Head of caudate nucleus (tissue), 42 donors: ENCODE measurements at regions not wholly inside any gene's neighbourhood (a gene's known extent, or its start where the extent isn't known, plus 50 kb on each side); places are given as distances from the start of the nearest gene placed in this dataset.

Source experiments
- DNase-seq, 42 donors: peaks; one replicate each; pipeline versions ENCODE4 v3.0.0 to v3.0.0-alpha.2; 2020 to 2021; ENCODE audit warnings: mixed read lengths in 7 of 42
- intact Hi-C: fragments of 100-400 bp; cut with DNase I; formaldehyde crosslinking; loops from one replicate; pipeline ENCODE4 v1.15.0; 2022

DNA sequence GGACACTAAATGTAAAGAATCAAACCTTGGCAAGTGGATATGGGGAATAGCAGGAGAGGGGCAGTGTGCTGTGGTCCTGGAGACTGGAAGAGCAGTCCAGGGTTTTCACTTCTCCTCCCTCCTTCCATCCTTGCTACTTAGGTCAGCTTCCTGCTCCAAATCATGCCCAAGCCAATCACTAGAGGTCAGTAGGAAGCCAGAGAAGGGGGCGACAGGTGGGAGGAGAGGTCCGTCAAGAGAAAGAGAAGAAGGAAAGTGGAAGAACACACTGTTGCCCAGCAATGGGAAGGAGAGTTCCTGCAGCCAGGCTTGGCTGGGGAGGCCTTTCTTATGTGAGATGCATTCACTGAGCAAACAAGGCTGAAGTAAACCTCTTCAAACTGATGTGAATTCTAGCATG lies 289.6 kb downstream of the DTWD2 start:
- DNase-seq: no peak
- intact Hi-C loops: no loop called here

DNA sequence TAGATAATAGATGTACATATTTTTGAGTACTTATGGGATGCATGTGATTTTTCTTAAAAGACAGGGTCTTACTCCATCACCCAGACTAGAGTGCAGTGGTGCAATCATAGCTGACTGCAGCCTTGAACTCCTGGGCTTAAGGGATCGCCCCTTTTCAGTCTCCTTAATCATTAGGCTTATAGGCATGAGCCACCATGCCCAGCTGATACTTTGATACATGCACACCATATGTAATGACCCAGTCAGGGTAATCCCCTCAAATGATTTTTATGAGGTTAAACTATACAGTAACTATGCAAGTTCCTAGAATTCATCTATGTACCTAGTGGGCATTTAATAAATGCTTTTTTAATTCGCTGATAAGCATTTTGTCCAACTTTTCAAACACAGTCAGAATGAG lies 292.3 kb downstream of the DTWD2 start:
- DNase-seq: no peak
- intact Hi-C loops: no loop called here

DNA sequence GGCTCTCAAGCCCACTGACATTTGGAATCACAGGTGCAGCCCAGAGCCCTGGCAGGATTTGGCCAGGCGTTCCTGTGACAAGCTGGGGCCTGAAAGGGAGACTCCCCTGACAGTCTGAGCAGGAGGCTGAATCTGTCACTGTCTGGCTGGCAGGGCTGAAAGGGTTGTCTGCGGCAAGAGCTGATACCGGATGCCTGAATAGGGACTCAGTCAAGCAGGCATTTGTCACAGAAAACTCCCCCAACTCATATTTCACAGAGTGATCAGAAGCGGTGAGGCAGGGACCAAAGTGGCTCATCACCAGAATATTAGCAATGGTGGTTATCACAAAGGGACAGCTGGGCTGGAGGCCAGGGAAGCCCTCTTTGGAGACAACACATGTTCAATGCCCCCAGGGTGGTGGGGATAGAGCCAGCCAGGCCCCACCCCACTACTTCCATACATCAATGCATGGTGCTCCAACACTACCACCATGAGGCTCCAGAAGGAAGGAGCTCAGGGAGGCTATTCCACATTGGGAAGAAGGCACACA lies 295.5 kb downstream of the DTWD2 start:
- intact Hi-C loops: no loop called here
- no peak for DNase-seq

GRCh38 chr5:118687661-118688621 lies 300.4 kb downstream of the DTWD2 start:
- no peak for DNase-seq
- intact Hi-C loops: no loop called here

DNA sequence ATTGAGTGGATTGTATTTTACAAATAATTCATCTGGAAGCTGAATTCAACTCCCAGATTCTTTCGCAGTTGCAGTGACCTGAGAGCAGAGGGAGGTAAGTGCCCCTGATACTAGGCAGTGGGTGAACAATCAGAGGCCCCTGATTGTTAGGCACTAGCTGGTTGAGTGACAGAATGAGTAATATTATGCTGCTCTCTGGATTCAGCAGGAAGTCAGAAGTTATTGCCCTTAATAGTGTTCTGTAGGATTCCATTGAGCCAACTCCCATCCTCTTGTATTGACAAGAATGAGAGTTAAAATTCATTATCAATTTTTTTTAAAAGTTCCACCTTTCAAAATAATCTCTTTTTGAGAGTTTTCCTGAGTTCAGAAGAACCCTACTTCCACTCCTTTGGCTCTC lies 301.2 kb downstream of the DTWD2 start:
- DNase-seq: no peak
- intact Hi-C loops: no loop called here

- intact Hi-C loops: no loop called here
- no peak for DNase-seq
Observed at GRCh38 chr5:118681655-118682054, 306.7 kb downstream of the DTWD2 start.

DNA sequence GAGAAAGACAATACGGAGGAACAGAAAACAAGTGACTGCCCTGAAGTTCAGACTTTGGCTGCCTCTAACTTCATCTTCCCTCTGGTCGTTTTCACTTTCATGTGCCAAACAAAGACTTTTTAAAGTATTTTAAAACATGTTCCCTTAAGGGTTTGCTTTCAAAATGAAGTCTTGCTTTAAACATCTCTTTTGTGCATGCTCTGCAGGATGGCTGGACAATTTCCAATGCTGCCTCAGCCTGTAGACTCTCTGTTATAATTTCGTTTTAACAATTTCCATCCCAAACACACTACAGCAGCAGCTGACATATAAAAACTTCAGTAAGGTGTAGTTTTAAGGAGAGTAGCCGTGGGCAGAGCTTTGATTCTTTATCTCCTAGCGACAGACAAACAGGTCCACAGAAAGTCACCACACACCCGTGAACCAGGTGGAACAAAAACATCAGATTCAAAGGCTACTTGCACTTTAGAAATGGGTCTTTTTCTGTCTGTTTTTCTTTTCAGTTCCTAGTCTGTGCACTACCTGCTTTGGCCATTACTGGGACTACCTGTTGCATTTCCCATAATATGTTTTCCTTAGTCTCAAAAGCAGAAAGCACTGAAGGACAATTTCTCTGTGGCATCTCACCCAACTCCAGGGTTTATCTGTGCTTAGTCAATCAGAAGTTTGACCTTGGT lies 308.9 kb downstream of the DTWD2 start:
- DNase-seq: no peak

GRCh38 chr5:118678746-118679145 lies 309.6 kb downstream of the DTWD2 start:
- intact Hi-C loops: no loop called here
- no peak for DNase-seq

More for the DNA sequence above, 308.9 kb downstream of the DTWD2 start:
- intact Hi-C loops: no loop called here

- no peak for DNase-seq
- intact Hi-C loops: no loop called here
Observed at GRCh38 chr5:118675247-118675646, 313.1 kb downstream of the DTWD2 start.

DNA sequence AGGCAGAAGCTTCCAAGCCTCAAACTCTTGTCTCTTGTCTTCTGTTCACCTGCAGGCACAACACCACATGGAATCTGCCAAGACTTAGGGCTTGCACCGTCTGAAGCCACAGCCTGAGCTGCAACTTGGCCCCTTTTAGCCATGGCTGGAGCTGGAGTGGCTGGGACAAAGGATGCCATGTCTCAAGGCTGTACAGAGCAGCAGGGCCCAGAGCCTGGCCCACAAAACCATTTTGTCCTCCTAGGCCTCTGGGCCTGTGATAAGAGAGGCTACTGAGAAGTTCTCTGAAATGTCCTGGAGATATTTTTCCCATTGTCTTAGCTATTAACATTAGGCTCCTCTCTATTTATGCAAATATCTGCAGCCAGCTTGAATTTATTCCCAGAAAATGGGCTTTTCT lies 330.8 kb downstream of the DTWD2 start:
- no peak for DNase-seq
- intact Hi-C loops: no loop called here

DNA sequence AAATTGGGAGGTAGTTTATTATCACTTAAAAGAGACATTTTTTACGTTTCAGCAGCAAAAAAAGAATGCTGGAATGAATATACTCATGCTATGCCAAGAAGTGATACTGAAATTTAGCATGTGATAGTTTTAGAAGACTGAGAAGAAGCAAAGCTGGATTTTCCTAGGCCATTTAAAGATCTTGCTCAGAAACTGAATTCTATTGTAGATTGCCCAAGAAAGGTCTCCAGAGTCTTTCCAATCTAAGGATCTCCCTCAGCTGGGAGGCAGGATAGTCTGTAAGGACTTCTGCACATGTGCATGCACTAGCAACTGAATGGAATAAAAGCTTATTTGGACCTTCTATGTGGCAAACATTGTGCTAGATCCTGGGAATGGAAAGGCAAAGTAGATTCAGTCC lies 334.5 kb downstream of the DTWD2 start:
- intact Hi-C loops: no loop called here
- DNase-seq: no peak

DNA sequence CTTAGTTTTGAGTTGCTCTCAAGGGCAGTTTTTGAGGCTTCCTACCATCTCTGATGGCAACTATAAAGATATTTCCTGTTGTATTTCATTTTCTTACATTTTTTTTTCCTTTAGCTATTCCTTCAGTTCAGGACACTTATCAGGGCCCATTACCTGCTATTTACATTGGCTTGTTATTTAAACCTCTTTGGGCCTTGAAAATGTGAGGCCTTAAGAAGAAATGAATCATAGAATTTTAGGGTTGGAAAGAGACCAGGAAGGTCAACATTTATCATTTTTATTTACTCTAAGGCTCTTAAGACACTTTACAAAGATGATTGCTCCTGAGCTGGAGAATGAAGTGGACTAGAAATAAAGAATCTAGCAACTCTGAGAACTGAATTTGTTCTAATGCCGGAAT lies 335.2 kb downstream of the DTWD2 start:
- DNase-seq: no peak
- intact Hi-C loops: no loop called here

DNA sequence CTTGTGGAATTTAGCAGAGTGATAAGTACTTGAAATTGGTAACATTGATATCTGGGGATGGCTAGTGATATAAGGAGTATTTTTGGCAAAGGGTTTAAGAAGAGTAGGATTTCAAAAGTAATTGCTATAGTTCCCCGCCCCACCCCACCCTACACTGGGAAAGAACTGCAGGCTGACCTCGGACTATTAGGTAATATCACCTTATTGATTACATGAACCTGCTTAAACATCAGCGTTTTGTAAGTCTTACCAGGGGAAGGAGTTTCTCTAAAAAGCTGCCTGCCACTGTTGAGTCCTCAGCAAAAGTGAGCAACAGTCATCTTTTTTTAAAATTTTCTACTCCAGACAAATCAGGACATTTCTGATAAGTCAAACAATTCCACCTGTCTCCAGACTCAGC lies 337.3 kb downstream of the DTWD2 start:
- DNase-seq: no peak
- intact Hi-C loops: no loop called here

DNA sequence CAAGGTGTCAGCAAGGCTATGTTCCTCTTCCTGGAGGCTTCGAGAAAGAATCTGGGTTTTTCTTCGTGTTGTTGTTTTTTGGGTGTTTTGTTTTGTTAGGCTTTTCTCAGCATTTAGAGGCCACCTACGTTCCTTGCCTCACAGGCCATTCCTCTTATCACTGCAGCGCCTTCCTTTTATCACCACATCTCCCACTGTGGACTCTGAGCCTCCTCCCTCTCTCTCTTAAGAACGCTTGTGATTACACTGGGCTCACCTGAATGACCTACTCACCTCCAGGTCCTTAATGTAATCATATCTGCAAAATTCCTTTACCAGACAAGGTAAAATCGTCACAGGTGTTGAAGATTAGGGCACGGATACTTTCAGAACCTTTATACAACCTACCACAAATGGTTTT lies 340.8 kb downstream of the DTWD2 start:
- intact Hi-C loops: no loop called here
- no peak for DNase-seq

DNA sequence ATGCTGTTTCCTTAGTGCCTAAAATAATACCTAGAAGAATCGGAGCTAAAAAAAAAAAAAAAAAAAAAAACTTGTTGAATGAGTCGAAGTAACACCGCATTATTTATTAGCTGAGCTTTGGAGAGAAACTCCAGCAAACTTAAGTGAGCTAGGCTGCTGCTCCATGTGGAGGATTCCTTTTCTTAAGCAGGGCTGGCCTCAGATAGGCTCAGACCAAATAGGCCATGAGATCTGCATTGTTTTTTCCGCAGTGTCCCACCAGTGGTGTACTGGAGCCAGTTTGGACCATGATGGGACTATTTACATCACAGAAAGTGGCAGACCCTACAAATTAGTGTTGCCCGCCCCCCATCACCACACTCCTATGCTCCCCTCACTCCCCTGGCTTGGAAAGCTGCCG lies 341.4 kb downstream of the DTWD2 start:
- intact Hi-C loops: no loop called here
- no peak for DNase-seq

- DNase-seq: no peak
- intact Hi-C loops: no loop called here
Observed at GRCh38 chr5:118637947-118638670, 350.2 kb downstream of the DTWD2 start.

DNA sequence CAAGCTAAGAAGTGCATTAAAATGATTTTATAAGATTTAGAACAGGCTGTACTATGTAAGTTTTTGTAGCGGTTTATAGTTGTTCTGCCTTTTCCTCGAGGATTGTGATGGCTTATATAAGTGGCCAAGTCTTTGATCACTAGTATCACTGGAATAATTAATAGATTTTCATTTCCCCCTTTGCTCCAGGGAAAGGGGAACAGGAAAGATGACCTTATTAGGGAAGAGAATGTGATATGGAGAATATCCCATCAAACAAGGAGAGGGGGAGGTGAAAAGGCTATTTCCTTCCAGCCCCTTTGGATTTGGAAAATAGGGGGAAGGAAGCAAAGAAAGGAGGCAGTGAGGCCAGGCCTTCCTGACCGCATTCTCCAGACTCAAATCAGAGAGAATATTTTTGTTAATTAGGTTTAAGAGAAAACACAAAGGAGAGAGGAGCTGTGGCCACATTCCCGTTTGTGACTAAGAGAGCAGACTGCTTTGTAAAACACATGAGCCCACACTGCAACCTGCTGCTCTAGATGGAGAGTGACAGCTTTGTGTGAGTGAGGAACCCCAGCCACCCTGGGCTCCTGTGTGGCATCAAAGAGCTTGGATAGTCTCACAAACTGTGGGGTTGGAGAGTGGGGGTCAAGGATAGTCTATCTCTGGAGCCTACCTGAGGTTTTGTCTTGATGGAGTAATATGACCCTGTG lies 359.5 kb downstream of the DTWD2 start:
- intact Hi-C loops: no loop called here
- no peak for DNase-seq

DNA sequence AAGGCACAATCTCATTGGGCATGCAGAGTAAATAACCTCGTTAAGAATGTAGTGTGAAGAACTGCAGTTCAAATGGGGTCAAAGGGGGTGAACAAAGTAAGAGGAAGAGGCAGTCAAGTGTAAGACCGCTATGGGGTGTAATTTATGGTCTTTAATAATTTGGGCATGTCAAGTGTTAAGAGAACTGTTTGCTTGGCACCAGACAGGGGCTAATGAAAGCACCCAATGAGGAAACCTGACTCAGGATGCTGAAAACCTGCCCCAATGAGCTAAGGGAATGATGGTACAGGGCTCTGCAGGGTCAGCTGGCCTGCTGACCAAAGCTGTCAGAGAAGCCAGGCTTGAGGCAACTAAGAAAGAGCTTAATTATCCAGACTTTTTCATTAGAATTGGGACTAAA lies 368.1 kb downstream of the DTWD2 start:
- DNase-seq: no peak
- intact Hi-C loops: no loop called here

DNA sequence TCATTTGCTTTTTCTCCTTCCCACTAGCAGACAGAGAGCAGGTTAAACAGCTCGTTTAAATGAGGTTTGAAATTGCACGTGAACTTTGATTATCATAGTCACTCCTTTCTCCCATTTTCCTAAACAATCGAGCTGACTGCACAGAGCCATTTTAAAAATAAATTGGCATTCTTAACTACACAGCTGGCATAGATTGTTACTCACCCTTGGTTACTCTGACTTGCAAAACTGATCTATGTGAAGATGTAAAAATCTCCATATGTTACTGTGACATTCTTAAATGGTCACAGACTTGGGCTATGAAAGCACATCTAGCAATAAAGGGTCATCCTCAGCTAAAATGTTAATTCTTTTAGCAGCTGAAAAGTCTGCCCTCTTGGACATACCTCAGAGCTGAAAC lies 368.5 kb downstream of the DTWD2 start:
- intact Hi-C loops: no loop called here
- no peak for DNase-seq
